WI38 (cell line): ENCODE measurements at regions not wholly inside any gene's neighbourhood (a gene's known extent, or its start where the extent isn't known, plus 50 kb on each side); places are given as distances from the start of the nearest gene placed in this dataset.

Source experiments
- H3K4me3 ChIP-seq: 2 replicates; pipeline ENCODE4 v1.5.1; 2011; ENCODE audit warnings: low read depth, mild to moderate bottlenecking, control low read depth, low read length
- CTCF ChIP-seq: IDR thresholded peaks from 2 replicates; pipeline ENCODE4 v1.5.1; 2012; ENCODE audit warnings: low read depth, mild to moderate bottlenecking, control low read depth, low read length

DNA sequence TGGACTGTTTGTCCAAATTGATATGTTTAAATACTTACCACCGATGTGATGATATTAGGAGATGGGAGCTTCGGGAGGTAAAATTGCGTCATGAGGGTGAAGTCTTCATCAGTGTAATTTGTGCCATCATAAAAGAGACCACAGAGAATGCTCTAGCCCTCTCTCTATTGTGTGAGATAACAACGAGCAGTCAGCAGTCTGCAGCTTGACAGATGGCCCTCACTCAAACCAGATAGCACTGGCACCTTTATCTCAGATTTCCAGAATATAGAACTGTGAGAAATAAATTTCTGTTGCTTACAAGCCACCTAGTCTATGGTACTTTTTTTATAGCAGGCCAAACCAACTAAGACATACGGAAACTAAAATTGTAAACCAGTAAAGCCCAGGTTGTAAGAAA is 1718.9 kb upstream of the MIR17HG start:
- TF ChIP-seq CTCF = no peak
- H3K4me3 ChIP-seq = no peak overlapping the region

DNA sequence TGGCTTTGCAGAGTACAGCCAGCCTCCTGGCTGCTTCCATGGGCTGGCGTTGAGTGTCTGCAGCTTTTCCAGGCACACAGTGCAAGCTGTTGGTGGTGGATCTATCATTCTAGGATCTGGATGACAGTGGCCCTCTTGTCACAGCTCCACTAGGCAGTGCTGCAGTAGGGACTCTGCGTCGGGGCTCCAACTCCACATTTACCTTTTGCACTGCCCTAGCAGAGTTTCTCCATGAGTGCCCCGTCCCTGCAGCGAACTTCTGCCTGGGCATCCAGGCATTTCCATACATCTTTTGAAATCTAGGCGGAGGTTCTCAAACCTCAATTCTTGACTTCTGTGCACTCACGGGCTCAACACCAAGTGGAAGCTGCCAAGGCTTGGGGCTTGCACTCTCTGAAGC is 1697.3 kb upstream of the MIR17HG start:
- H3K4me3 ChIP-seq = no peak overlapping the region
- TF ChIP-seq CTCF = no peak

- TF ChIP-seq CTCF = no peak
- H3K4me3 ChIP-seq = no peak overlapping the region
Observed at GRCh38 chr13:89660752-89661151, 1686.7 kb upstream of the MIR17HG start.

DNA sequence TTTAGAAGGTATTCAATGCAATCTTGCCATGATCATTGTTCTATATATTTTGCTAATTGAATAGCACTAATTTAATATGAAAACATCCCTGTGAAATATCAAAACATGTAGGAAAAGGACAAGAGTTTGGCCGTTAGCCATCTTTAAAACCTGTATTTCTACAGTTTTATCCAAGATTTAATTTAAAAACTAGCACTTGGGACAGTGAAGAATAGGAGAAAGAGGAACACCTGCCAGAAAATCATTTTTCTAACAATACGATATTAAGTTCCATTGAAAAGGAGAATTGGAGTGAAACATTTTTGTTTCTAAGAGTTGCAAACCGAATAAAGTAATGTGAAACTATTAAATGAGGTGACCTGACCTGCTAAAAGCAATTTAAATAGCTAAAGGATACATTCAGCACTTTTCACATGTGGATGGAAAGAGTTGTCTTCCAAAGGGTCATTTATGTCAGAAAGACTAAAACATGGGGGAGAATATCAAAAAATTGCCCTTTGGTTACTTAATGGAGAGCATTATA is 1673.6 kb upstream of the MIR17HG start:
- H3K4me3 ChIP-seq = no peak overlapping the region
- TF ChIP-seq CTCF = no peak

DNA sequence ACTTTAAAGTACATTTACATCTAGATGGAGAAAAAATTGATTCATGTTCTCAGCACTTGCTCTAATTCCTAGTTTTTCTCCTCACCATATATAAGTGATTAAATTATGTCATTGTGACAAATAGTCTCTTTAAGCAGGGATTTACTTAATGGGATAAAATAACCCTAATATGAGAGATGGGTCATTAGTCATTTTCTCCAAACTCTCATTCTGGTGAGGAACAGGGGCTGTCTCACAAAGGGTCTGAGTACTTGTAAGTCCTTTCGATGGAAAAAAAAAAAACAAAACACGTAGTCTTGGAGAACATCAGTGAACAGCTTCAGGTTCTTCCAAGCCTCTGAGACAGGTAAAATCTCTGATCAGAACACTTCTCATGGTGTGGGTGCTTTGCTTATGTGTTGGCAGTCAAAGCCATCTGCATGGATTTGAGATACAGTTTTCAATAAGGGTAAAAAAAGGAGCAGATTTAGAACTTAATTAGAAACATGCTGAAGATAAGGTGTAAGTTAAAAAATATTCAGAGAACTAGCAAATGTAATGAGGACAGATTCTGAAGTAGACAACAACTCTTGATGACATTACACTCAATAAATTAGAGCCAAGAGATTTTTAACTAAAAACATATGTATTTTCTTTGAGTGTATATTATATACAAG is 1668.9 kb upstream of the MIR17HG start:
- no peak for TF ChIP-seq CTCF
- no peak overlapping the region for H3K4me3 ChIP-seq

DNA sequence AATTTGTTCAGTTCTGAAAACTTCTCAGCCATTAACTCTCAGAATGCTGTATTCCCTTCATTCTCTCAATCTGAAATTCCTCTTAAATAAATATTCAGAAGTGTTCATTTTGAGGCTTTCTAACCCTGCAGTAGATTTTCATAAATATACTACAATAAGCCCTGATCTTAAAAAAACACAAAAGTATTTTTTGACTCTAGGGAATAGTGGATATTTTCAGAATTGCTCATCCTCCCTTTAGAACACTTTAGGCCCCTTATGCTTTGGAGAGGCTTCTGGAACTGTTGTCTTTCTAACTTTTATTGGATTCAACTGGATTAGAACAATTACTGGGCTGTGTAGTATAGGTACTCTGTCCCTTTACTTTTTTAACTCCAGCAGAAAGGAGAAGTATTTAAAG is 1662.6 kb upstream of the MIR17HG start:
- H3K4me3 ChIP-seq = no peak overlapping the region
- TF ChIP-seq CTCF = no peak

GRCh38 chr13:89686171-89686570 is 1661.3 kb upstream of the MIR17HG start:
- TF ChIP-seq CTCF = no peak
- no peak overlapping the region for H3K4me3 ChIP-seq
